GM06990 (cell line): ENCODE measurements at regions not wholly inside any gene's neighbourhood (a gene's known extent, or its start where the extent isn't known, plus 50 kb on each side); places are given as distances from the start of the nearest gene placed in this dataset.

ENCODE experiments used
- DNase-seq: peaks from one replicate; pipeline ENCODE4 v3.0.0-alpha.2; 2011; ENCODE audit not compliant: insufficient read length; ENCODE audit errors: extremely low read depth
- H3K27me3 ChIP-seq: replicated peaks from 2 replicates; pipeline ENCODE4 v1.6.0; 2011; ENCODE audit warnings: low read length; ENCODE audit not compliant: control insufficient read depth, insufficient read depth
- H3K36me3 ChIP-seq: 2 replicates; pipeline ENCODE4 v1.5.1; 2011; ENCODE audit warnings: low read length; ENCODE audit not compliant: control insufficient read depth, insufficient read depth
- H3K4me3 ChIP-seq: replicated peaks from 2 replicates; pipeline ENCODE4 v1.5.1; 2011; ENCODE audit warnings: low read depth, mild to moderate bottlenecking, control low read depth, low read length
- TF ChIP-seq, protein P1 (sequence below): IDR thresholded peaks from 2 replicates; pipeline ENCODE4 v1.5.1; 2011; ENCODE audit warnings: low read length, control low read depth, mild to moderate bottlenecking, inconsistent platforms; ENCODE audit not compliant: insufficient read depth, poor library complexity, severe bottlenecking

DNA sequence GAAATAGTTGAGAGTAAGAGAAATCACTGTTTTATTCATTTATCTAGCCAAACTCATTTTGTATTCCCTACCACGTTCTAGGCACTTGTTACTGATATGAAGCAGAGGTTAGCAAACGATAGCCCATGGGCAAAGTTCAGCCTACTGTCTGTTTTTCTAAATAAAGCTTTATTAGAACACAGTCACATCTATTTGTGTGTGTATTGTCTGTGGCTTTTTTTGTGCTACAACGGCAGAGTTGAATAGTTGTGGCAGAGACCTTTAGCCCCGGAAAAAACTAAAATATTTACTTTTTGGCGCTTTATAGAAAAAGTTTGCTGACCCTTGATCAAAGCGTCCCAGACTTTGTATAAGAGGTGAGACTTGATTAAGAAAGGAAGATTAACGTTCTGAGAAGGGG is 289.1 kb upstream of the CFAP20DC start:
- DNase-seq = no peak
- Histone ChIP-seq H3K27me3 (no peaks in the 10 kb centered on the region; the same call in 1 of the 2 replicates), H3K4me3 (no peak overlapping the region), H3K36me3 (no peaks in the 10 kb centered on the region)
- TF ChIP-seq, protein P1, sequence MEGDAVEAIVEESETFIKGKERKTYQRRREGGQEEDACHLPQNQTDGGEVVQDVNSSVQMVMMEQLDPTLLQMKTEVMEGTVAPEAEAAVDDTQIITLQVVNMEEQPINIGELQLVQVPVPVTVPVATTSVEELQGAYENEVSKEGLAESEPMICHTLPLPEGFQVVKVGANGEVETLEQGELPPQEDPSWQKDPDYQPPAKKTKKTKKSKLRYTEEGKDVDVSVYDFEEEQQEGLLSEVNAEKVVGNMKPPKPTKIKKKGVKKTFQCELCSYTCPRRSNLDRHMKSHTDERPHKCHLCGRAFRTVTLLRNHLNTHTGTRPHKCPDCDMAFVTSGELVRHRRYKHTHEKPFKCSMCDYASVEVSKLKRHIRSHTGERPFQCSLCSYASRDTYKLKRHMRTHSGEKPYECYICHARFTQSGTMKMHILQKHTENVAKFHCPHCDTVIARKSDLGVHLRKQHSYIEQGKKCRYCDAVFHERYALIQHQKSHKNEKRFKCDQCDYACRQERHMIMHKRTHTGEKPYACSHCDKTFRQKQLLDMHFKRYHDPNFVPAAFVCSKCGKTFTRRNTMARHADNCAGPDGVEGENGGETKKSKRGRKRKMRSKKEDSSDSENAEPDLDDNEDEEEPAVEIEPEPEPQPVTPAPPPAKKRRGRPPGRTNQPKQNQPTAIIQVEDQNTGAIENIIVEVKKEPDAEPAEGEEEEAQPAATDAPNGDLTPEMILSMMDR = no peak

- Histone ChIP-seq H3K27me3 (peaks cover under 1% of the 10 kb centered on the region; the same call in 1 of the 2 replicates), H3K4me3 (no peak overlapping the region), H3K36me3 (no peaks in the 10 kb centered on the region)
- DNase-seq = no peak
- TF ChIP-seq, protein P1 = no peak
Observed at GRCh38 chr3:59335338-59335737, 285.5 kb upstream of the CFAP20DC start.

DNA sequence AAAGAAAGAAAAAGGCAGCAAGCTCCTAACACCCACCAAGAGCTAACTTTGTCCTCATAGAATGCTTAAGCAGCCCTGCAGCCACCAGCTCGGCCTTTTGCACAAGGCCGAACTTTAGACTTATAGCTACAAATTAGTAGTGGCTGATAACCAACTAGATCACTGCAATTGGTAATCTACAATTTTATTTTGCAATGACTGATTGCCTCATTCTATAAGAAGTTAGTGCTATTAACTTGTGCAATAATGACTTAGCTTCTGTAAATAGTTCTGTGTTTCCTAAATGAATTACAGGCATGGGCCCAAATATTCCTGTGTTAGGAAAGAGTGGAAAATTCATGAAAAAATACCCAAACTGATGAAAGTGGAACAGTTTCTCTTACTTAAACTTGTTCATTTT is 284.8 kb upstream of the CFAP20DC start:
- peaks cover 1% of the 10 kb centered on the region; the same call in 1 of the 2 replicates for H3K27me3 ChIP-seq

DNA sequence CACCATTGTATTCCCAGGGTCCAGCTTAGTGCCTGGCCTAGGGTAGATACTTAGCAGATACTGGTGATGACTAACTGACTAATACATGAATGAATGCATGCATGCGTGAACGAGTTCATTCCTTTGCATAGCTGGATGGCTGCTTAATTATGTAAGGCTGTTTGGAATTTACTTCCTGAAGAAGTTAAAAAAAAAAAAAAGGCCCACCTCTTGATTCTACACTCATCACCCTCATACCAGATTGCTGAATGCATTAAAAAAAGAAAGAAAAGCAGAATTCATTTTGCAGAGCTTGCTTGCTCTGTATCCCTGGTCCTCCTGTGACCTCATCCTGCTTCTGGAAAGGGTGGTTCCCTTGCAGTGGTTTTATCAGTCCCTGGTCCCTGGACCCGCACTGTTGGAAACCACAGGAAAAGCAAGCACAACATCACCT is 277.6 kb upstream of the CFAP20DC start:
- Histone ChIP-seq H3K27me3 (peaks cover 1% of the 10 kb centered on the region), H3K4me3 (no peak overlapping the region), H3K36me3 (no peaks in the 10 kb centered on the region)
- TF ChIP-seq, protein P1 = no peak
- no peak for DNase-seq

More for the DNA sequence above, 284.8 kb upstream of the CFAP20DC start:
- no peaks in the 10 kb centered on the region for H3K36me3 ChIP-seq
- no peak overlapping the region for H3K4me3 ChIP-seq
- TF ChIP-seq, protein P1 = no peak
- no peak for DNase-seq

DNA sequence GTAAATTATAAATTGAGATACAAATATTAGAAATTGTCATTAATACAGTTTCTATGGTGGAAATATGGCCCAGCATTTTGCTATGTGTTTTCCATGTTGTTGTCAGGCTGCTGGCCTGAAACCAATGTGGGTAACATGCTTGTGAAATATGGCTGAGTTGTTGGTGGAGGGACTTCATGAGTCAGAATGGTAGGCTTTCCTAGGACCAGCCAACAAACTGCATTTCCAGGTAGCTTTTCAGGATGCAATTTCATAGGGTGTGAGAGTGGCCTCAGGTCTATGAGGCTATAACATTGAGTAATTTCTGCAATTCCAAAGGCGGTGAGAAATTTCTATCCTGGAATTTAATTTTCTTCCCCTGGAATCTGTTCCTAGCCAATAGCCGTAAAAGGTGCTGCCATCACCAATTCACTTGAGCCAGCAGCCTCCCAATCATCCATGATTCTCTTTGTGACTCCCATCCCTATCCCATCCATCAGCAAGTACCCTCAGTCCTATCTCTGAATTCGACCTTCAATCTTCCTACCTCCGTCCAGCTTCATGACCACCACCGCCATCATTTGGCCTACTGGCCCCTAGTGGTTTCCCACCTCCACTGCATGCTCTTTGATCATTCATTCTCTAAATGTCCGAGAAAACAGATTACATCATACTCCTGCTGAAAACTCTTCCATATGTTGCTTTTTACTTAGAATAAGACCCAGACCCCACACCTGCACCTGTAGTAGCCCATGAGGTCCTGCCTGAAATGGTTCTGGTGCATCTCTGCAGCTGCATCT is 276.6 kb upstream of the CFAP20DC start:
- Histone ChIP-seq H3K36me3 (no peaks in the 10 kb centered on the region), H3K4me3 (no peak overlapping the region), H3K27me3 (peaks cover 1% of the 10 kb centered on the region)
- TF ChIP-seq, protein P1 = peak; percentile 61
- DNase-seq = no peak
